Upper lobe of left lung (tissue), 4 donors: ENCODE measurements at regions not wholly inside any gene's neighbourhood (a gene's known extent, or its start where the extent isn't known, plus 50 kb on each side); places are given as distances from the start of the nearest gene placed in this dataset.

Experiments used
- POLR2A ChIP-seq, 4 donors: fragments of 450-650 bp; IDR thresholded peaks; one replicate each; pipeline ENCODE4 v1.5.1; 2016 to 2017; ENCODE audit warnings: antibody characterized with exemption in 4 of 4, mild to moderate bottlenecking in 2 of 4
- TF ChIP-seq, protein P1 (sequence below), 6 experiments: fragments of 450-650 bp in 4 of 6; fragments of 200-600 bp in 2 of 6; sonication (generic) in 2 of 6; IDR thresholded peaks; one replicate each; pipeline ENCODE4 v1.5.1; 2016 to 2019; ENCODE audit warnings: antibody characterized with exemption in 6 of 6

DNA sequence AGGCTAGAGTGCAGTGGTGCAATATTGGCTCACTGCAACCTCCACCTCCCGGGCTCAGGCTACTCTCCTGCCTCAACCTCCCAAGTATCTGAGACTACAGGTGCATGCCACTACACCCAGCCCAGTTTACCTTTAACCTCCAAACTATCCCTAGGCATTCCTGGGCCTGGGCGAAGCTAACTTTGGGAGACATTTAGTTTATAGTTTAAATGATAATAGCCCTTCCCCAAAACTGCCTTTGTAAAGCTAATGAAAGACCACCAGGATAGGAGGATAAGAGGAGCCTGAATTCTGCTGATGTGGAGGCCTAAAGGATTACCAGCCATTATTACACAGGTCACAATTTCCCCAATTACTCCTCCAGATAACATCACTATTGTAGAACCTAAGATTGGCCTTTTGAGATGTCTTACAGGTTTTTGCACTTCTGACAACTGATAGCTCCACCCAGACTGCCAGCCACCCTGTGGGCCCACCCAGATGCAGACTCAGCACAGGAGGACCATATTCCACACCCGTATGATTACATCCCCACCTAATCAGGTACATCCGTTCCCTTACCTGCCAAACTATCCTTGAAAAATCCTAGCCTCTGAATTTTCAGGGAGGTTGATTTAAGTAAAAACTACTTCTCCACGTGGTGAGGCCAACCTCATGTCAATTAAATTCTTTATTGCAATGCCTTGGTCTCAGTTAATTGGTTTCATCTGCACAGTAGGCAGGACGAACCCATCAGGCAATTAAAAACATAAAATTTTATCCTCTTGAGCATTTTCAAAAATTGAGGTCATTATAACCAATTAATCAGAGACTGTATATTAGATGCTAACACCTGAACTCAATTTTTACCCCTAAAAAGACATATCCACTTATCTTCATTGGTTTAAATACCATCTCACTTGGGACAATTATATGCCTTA, 62.3 kb upstream of the TMEM254 start:
- TF ChIP-seq, protein P1, sequence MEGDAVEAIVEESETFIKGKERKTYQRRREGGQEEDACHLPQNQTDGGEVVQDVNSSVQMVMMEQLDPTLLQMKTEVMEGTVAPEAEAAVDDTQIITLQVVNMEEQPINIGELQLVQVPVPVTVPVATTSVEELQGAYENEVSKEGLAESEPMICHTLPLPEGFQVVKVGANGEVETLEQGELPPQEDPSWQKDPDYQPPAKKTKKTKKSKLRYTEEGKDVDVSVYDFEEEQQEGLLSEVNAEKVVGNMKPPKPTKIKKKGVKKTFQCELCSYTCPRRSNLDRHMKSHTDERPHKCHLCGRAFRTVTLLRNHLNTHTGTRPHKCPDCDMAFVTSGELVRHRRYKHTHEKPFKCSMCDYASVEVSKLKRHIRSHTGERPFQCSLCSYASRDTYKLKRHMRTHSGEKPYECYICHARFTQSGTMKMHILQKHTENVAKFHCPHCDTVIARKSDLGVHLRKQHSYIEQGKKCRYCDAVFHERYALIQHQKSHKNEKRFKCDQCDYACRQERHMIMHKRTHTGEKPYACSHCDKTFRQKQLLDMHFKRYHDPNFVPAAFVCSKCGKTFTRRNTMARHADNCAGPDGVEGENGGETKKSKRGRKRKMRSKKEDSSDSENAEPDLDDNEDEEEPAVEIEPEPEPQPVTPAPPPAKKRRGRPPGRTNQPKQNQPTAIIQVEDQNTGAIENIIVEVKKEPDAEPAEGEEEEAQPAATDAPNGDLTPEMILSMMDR (IDR thresholded peaks at IDR 0.05): no peak
- no peak for TF ChIP-seq POLR2A (IDR thresholded peaks at IDR 0.05)
